HCT116 (cell line): ENCODE measurements at regions not wholly inside any gene's neighbourhood (a gene's known extent, or its start where the extent isn't known, plus 50 kb on each side); places are given as distances from the start of the nearest gene placed in this dataset.

Source experiments
- ATAC-seq: fragments of 200-7000 bp; cut with Tn5 transposase; 2 replicates; pipeline ENCODE4 v1.9.1; 2020; ENCODE audit warnings: mild to moderate bottlenecking, moderate library complexity
- BruUV-seq: library from RNA; stranded (reverse); fragments of 400-500 nt; replicated peaks from 2 replicates; lab custom pipeline; 2021; lab: Mats Ljungman, UMichigan
- CTCF ChIA-PET: fragments of 300-600 bp; sonication (Branson Sonifier 250); formaldehyde crosslinking; loops from one replicate; lab custom pipeline; 2021; ENCODE audit warnings: antibody characterized with exemption; lab: Charles Lee
- POLR2A ChIA-PET: fragments of 300-600, 350-600 bp; sonication (Branson Sonifier 250); formaldehyde crosslinking; loops from one replicate; lab custom pipeline; 2021; ENCODE audit warnings: antibody characterized with exemption; lab: Charles Lee
- RAD21 ChIA-PET, 2 experiments: fragments of 300-600 bp; sonication (Branson Sonifier 250); formaldehyde crosslinking; loops; one replicate each; lab custom pipeline; 2023; ENCODE audit warnings: low total read pairs in 2 of 2; ENCODE audit not compliant: uncharacterized antibody in 2 of 2, unreplicated experiment in 2 of 2, low non-redundant PET in 1 of 2; lab: Charles Lee
- DNase-seq: peaks from one replicate; pipeline ENCODE4 v3.0.0-alpha.2; 2010; ENCODE audit warnings: low read depth, low spot score
- H2AFZ ChIP-seq: fragments of 200-600 bp; shearing (Covaris generic), sonication (generic); 2 replicates; pipeline ENCODE4 v1.6.1; 2017; ENCODE audit warnings: low read depth, mixed run types, mixed read lengths, antibody characterized with exemption, low read length; ENCODE audit not compliant: poor library complexity, severe bottlenecking
- H3K27ac ChIP-seq: 2 replicates; pipeline ENCODE4 v1.5.1; 2012; ENCODE audit warnings: low read depth, low read length
- H3K27me3 ChIP-seq: fragments of 200-600 bp; sonication (generic); 2 replicates; pipeline ENCODE4 v1.6.1; 2016; ENCODE audit warnings: mixed run types, low read length, mixed read lengths; ENCODE audit not compliant: insufficient read depth
- H3K36me3 ChIP-seq, 2 experiments: fragments of 200-500 bp in 1 of 2; fragments of 200-600 bp in 1 of 2; sonication (Bioruptor generic) in 1 of 2; sonication (generic) in 1 of 2; 2 replicates each; pipeline versions ENCODE4 v1.5.1 to v1.6.1; 2014 to 2016; ENCODE audit warnings: low read length in 2 of 2, inconsistent platforms in 1 of 2, mixed read lengths in 1 of 2, mixed run types in 1 of 2; ENCODE audit not compliant: insufficient read depth in 2 of 2, control insufficient read depth in 1 of 2
- H3K4me1 ChIP-seq, 2 experiments: fragments of 200-600 bp in 1 of 2; sonication (generic) in 1 of 2; 2 replicates each; pipeline versions ENCODE4 v1.5.1 to v1.6.1; 2012 to 2017; ENCODE audit warnings: low read length in 2 of 2, inconsistent platforms in 1 of 2, mild to moderate bottlenecking in 1 of 2, mixed read lengths in 1 of 2, mixed run types in 1 of 2, moderate library complexity in 1 of 2; ENCODE audit not compliant: insufficient read depth in 2 of 2, control insufficient read depth in 1 of 2
- H3K4me2 ChIP-seq: fragments of 200-600 bp; sonication (generic); 2 replicates; pipeline ENCODE4 v1.6.1; 2017; ENCODE audit warnings: mixed run types, low read length, mixed read lengths
- H3K4me3 ChIP-seq, 2 experiments: fragments of 200-600 bp in 1 of 2; sonication (generic) in 1 of 2; replicated peaks in 1 of 2; 2 replicates each; pipeline ENCODE4 v1.5.1; 2011 to 2016; ENCODE audit warnings: low read length in 2 of 2, control low read depth in 1 of 2, low read depth in 1 of 2, mild to moderate bottlenecking in 1 of 2, mixed read lengths in 1 of 2, mixed run types in 1 of 2
- H3K79me2 ChIP-seq: fragments of 200-600 bp; sonication (generic); 2 replicates; pipeline ENCODE4 v1.6.1; 2017; ENCODE audit warnings: mild to moderate bottlenecking, mixed run types, low read length, moderate library complexity, mixed read lengths; ENCODE audit not compliant: insufficient read depth
- H3K9ac ChIP-seq: fragments of 200-600 bp; sonication (generic); 2 replicates; pipeline ENCODE4 v1.6.1; 2016; ENCODE audit warnings: low read length, mixed read lengths
- H3K9me2 ChIP-seq: fragments of 200-600 bp; sonication (generic), shearing (Covaris generic); 2 replicates; pipeline ENCODE4 v1.6.1; 2017; ENCODE audit warnings: mixed run types, mild to moderate bottlenecking, moderate library complexity; ENCODE audit not compliant: insufficient read depth
- H3K9me3 ChIP-seq, 2 experiments: fragments of 200-500 bp in 1 of 2; fragments of 200-600 bp in 1 of 2; sonication (Bioruptor generic) in 1 of 2; sonication (generic) in 1 of 2; 2 replicates each; pipeline ENCODE4 v1.6.1; 2014 to 2017; ENCODE audit warnings: low read length in 2 of 2, mixed read lengths in 2 of 2, inconsistent platforms in 1 of 2, low read depth in 1 of 2, mild to moderate bottlenecking in 1 of 2, mixed run types in 1 of 2, moderate library complexity in 1 of 2; ENCODE audit not compliant: control insufficient read depth in 1 of 2, insufficient read depth in 1 of 2
- H4K20me1 ChIP-seq: fragments of 200-600 bp; sonication (generic), shearing (Covaris generic); 2 replicates; pipeline ENCODE4 v1.6.1; 2017; ENCODE audit warnings: mixed run types, mild to moderate bottlenecking, moderate library complexity; ENCODE audit not compliant: insufficient read depth
- CTCF ChIP-seq, 3 experiments: fragments of 200-600 bp in 1 of 3; sonication (generic) in 1 of 3; IDR thresholded peaks in 2 of 3; conservative IDR thresholded peaks in 1 of 3; 2 replicates each; pipeline ENCODE4 v1.5.1; 2012 to 2017; ENCODE audit warnings: low read depth in 2 of 3, low read length in 2 of 3, antibody characterized with exemption in 1 of 3, borderline replicate concordance in 1 of 3, control low read depth in 1 of 3, mild to moderate bottlenecking in 1 of 3, mixed read lengths in 1 of 3, mixed run types in 1 of 3, moderate library complexity in 1 of 3; ENCODE audit not compliant: insufficient read depth in 1 of 3
- ELF1 ChIP-seq: IDR thresholded peaks from 2 replicates; pipeline ENCODE4 v1.6.1; 2012; ENCODE audit warnings: low read depth, borderline replicate concordance
- EZH2phosphoT487 ChIP-seq: fragments of 200-600 bp; IDR thresholded peaks from 2 replicates; pipeline ENCODE4 v1.6.1; 2018; ENCODE audit warnings: antibody characterized with exemption, borderline replicate concordance
- JUND ChIP-seq: IDR thresholded peaks from 2 replicates; pipeline ENCODE4 v1.6.1; 2012
- REST ChIP-seq: IDR thresholded peaks from 2 replicates; pipeline ENCODE4 v1.6.1; 2012; ENCODE audit warnings: low read depth
- SIN3A ChIP-seq: IDR thresholded peaks from 2 replicates; pipeline ENCODE4 v1.6.1; 2012; ENCODE audit warnings: low read depth
- intact Hi-C: fragments of 100-400 bp; cut with micrococcal nuclease; formaldehyde crosslinking; loops from 2 replicates; pipeline ENCODE4 v1.10.0; 2022

GRCh38 chr14:65168840-65169239, 66.5 kb upstream of the MAX start (continued):
- TF ChIP-seq CTCF (IDR thresholded peaks at IDR 0.05 in 2 of 3, conservative IDR thresholded peaks at IDR 0.05 in 1 of 3; ENCODE audit: borderline replicate concordance in 1 of 3, insufficient read depth in 1 of 3, low read depth in 2 of 3, low read length in 2 of 3): no peak

- no peaks in the 10 kb centered on the region for H3K9me2 ChIP-seq
- ChIA-PET CTCF (interaction anchor here (1.1 to 2.1 kb wide), 3 partner anchors 9 to 655 kb away, joined by 3 to 7 read pairs (median 6); partner anchors contain the start of gene FUT8), POLR2A (interaction anchor here (2.1 kb wide), 1 partner anchor 243 kb away, joined by 7 read pairs; the partner anchor contains the start of gene FUT8), RAD21 (interaction anchor here in 1 of 2 experiments (0.6 kb wide), 1 partner anchor 69 kb away, joined by 3 read pairs; no protein-coding TSS in a partner anchor)
- BruUV-seq: no TSS peak
- no peak overlapping the region for H3K4me2 ChIP-seq
- H3K9ac ChIP-seq: no peak overlapping the region
- no peak overlapping the region for H3K4me3 ChIP-seq
- DNase-seq: no peak
- intact Hi-C loops: no loop called here
- no peaks in the 10 kb centered on the region for H3K79me2 ChIP-seq
- peak overlapping the region; percentile 5 for H2AFZ ChIP-seq
- TF ChIP-seq SIN3A: no peak
- TF ChIP-seq EZH2phosphoT487: no peak
- no peak for TF ChIP-seq ELF1
- TF ChIP-seq JUND: no peak
- TF ChIP-seq REST: no peak
- no peaks in the 10 kb centered on the region for H4K20me1 ChIP-seq
- no peak for ATAC-seq
- H3K36me3 ChIP-seq: no peaks in the 10 kb centered on the region
- H3K27me3 ChIP-seq: no peaks in the 10 kb centered on the region
- no peaks in the 10 kb centered on the region for H3K4me1 ChIP-seq
- H3K9me3 ChIP-seq: no peaks in the 10 kb centered on the region
- no peak overlapping the region for H3K27ac ChIP-seq
Observed at GRCh38 chr14:65169351-65169750, 67.0 kb upstream of the MAX start.
